ENCODE measurements at regions not wholly inside any gene's neighbourhood (a gene's known extent, or its start where the extent isn't known, plus 50 kb on each side); places are given as distances from the start of the nearest gene placed in this dataset.

DNA sequence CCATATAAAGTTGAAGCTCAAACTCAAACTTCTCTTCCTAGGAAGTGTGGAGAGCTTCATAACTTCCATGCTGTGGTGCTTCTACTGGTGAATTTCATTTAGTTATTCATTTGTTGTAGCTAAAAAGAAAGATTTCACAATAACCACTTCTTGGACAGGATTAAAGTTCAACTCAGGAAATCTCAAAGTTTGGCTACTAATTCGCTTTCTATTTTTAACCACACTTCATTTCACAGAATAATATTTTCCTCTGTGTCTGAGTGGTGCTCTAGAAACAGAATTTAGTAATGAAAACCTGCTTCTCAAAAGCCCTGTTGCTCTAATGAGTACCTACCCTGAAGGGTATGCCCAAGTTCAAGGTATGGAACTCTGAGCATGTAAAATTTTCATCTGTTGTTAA, 73.9 kb downstream of the ACTBL2 start:
- TF ChIP-seq, protein P1, sequence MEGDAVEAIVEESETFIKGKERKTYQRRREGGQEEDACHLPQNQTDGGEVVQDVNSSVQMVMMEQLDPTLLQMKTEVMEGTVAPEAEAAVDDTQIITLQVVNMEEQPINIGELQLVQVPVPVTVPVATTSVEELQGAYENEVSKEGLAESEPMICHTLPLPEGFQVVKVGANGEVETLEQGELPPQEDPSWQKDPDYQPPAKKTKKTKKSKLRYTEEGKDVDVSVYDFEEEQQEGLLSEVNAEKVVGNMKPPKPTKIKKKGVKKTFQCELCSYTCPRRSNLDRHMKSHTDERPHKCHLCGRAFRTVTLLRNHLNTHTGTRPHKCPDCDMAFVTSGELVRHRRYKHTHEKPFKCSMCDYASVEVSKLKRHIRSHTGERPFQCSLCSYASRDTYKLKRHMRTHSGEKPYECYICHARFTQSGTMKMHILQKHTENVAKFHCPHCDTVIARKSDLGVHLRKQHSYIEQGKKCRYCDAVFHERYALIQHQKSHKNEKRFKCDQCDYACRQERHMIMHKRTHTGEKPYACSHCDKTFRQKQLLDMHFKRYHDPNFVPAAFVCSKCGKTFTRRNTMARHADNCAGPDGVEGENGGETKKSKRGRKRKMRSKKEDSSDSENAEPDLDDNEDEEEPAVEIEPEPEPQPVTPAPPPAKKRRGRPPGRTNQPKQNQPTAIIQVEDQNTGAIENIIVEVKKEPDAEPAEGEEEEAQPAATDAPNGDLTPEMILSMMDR (IDR thresholded peaks at IDR 0.05): no peak
- no peak for TF ChIP-seq POLR2A (IDR thresholded peaks at IDR 0.05)
